ENCODE measurements at regions not wholly inside any gene's neighbourhood (a gene's known extent, or its start where the extent isn't known, plus 50 kb on each side); places are given as distances from the start of the nearest gene placed in this dataset.

- TF ChIP-seq CTCF (IDR thresholded peaks at IDR 0.05; ENCODE audit: insufficient read depth, low read depth, low read length) (no peak), EZH2 (IDR thresholded peaks at IDR 0.05; ENCODE audit: insufficient read depth, low read length) (no peak)
Observed at GRCh38 chrX:118198577-118198976, 82.0 kb upstream of the KLHL13 start.
